ENCODE measurements at regions not wholly inside any gene's neighbourhood (a gene's known extent, or its start where the extent isn't known, plus 50 kb on each side); places are given as distances from the start of the nearest gene placed in this dataset.

- TF ChIP-seq YY1 (IDR thresholded peaks at IDR 0.05; ENCODE audit: low read depth, low read length) (no peak), BHLHE40 (IDR thresholded peaks at IDR 0.05; ENCODE audit: borderline replicate concordance in 1 of 2, low read depth in 2 of 2, low read length in 1 of 2) (no peak)
Measured at GRCh38 chr3:20352546-20353179, 166.7 kb upstream of the SGO1 start (continued).

GRCh38 chr3:20350449-20350848 lies 164.4 kb upstream of the SGO1 start:
- no peaks in the 10 kb centered on the region for H3K36me3 ChIP-seq (ENCODE audit: control insufficient read depth in 2 of 2, insufficient read depth in 2 of 2, low read length in 1 of 2)
- no peak overlapping the region for H3K4me3 ChIP-seq
- SMC1A ChIA-PET (ENCODE audit: uncharacterized antibody, unreplicated experiment), result interaction anchor here (0.7 kb wide), 1 partner anchor 1799 kb away, joined by 3 read pairs; no protein-coding TSS in a partner anchor
- BruUV-seq (replicated peaks), result no TSS peak
- FAIRE-seq (no peak), DNase-seq (ENCODE audit: low read depth, low spot score) (no peak), ATAC-seq (no peak)
- no peak overlapping the region for H2AFZ ChIP-seq (ENCODE audit: control insufficient read depth, low read depth, low read length)
- H3K9ac ChIP-seq (ENCODE audit: control insufficient read depth, insufficient read depth, low read length), result no peak overlapping the region
- H3K79me2 ChIP-seq (ENCODE audit: control insufficient read depth, insufficient read depth, low read length), result no peaks in the 10 kb centered on the region
- no peak overlapping the region for H3K4me2 ChIP-seq (ENCODE audit: control insufficient read depth, insufficient read depth)
- no peaks in the 10 kb centered on the region for H3K9me3 ChIP-seq (replicated peaks; ENCODE audit: control insufficient read depth, insufficient read depth, low read length)
- H3K4me1 ChIP-seq (ENCODE audit: control insufficient read depth, insufficient read depth, low read length), result no peaks in the 10 kb centered on the region
- in situ Hi-C loops (cut with MboI) (no loop called here), intact Hi-C loops (cut with micrococcal nuclease; ENCODE audit: unreplicated experiment) (no loop called here)
- no peaks in the 10 kb centered on the region for H3K27me3 ChIP-seq (replicated peaks in 1 of 2; ENCODE audit: control insufficient read depth in 2 of 2, insufficient read depth in 2 of 2, low read length in 1 of 2)
- CTCF ChIA-PET, result no interaction called here
- POLR2A ChIA-PET, result no interaction called here
- RAD21 ChIA-PET (ENCODE audit: unreplicated experiment), result no interaction called here
- H4K20me1 ChIP-seq (ENCODE audit: control insufficient read depth, insufficient read depth), result no peaks in the 10 kb centered on the region
- no peak overlapping the region for H3K27ac ChIP-seq (ENCODE audit: control insufficient read depth, insufficient read depth)
- TF ChIP-seq, protein P1, sequence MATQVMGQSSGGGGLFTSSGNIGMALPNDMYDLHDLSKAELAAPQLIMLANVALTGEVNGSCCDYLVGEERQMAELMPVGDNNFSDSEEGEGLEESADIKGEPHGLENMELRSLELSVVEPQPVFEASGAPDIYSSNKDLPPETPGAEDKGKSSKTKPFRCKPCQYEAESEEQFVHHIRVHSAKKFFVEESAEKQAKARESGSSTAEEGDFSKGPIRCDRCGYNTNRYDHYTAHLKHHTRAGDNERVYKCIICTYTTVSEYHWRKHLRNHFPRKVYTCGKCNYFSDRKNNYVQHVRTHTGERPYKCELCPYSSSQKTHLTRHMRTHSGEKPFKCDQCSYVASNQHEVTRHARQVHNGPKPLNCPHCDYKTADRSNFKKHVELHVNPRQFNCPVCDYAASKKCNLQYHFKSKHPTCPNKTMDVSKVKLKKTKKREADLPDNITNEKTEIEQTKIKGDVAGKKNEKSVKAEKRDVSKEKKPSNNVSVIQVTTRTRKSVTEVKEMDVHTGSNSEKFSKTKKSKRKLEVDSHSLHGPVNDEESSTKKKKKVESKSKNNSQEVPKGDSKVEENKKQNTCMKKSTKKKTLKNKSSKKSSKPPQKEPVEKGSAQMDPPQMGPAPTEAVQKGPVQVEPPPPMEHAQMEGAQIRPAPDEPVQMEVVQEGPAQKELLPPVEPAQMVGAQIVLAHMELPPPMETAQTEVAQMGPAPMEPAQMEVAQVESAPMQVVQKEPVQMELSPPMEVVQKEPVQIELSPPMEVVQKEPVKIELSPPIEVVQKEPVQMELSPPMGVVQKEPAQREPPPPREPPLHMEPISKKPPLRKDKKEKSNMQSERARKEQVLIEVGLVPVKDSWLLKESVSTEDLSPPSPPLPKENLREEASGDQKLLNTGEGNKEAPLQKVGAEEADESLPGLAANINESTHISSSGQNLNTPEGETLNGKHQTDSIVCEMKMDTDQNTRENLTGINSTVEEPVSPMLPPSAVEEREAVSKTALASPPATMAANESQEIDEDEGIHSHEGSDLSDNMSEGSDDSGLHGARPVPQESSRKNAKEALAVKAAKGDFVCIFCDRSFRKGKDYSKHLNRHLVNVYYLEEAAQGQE (IDR thresholded peaks at IDR 0.05; ENCODE audit: low read depth, low read length), result no peak
- TF ChIP-seq ZNF207 (IDR thresholded peaks at IDR 0.05; ENCODE audit: borderline replicate concordance) (no peak), WRNIP1 (IDR thresholded peaks at IDR 0.05; ENCODE audit: borderline replicate concordance, low read depth, low read length) (no peak), ZNF24 (IDR thresholded peaks at IDR 0.05) (no peak), PML (IDR thresholded peaks at IDR 0.05; ENCODE audit: low read length) (no peak), EED (IDR thresholded peaks at IDR 0.05; ENCODE audit: low read depth) (no peak), ATF7 (IDR thresholded peaks at IDR 0.05; ENCODE audit: low read depth) (no peak), KAT2A (conservative IDR thresholded peaks at IDR 0.05; ENCODE audit: control insufficient read depth, low read depth, low read length) (no peak), ATF2 (IDR thresholded peaks at IDR 0.05; ENCODE audit: low read length) (no peak), EGR1 (IDR thresholded peaks at IDR 0.05; ENCODE audit: borderline replicate concordance in 1 of 2, low read depth in 2 of 2, low read length in 2 of 2) (no peak), CEBPZ (IDR thresholded peaks at IDR 0.05; ENCODE audit: low read depth, low read length) (no peak), RB1 (IDR thresholded peaks at IDR 0.05; ENCODE audit: borderline replicate concordance) (no peak)
